Activated CD4-positive, alpha-beta T cell treated with anti-CD3 and anti-CD28 coated beads, Interleukin-2, amount 10 ng/mL, durations not matched to agents 24 days and 14 days (primary cell): ENCODE measurements at regions not wholly inside any gene's neighbourhood (a gene's known extent, or its start where the extent isn't known, plus 50 kb on each side); places are given as distances from the start of the nearest gene placed in this dataset.

ENCODE experiments used
- DNase-seq: peaks from one replicate; pipeline ENCODE4 v3.0.0; 2022
- H3K27ac Mint-ChIP-seq: one replicate; pipeline ENCODE4 v1.8.0; 2022; ENCODE audit warnings: mild to moderate bottlenecking, mixed read lengths
- H3K27me3 Mint-ChIP-seq: one replicate; pipeline ENCODE4 v1.8.0; 2022; ENCODE audit warnings: mixed read lengths
- H3K36me3 Mint-ChIP-seq: one replicate; pipeline ENCODE4 v1.8.0; 2022; ENCODE audit warnings: low read depth, mild to moderate bottlenecking, mixed read lengths
- H3K4me1 Mint-ChIP-seq: one replicate; pipeline ENCODE4 v1.8.0; 2021; ENCODE audit warnings: mixed read lengths
- H3K4me3 Mint-ChIP-seq: one replicate; pipeline ENCODE4 v1.8.0; 2022; ENCODE audit warnings: mild to moderate bottlenecking, moderate library complexity, mixed read lengths
- H3K9me3 Mint-ChIP-seq: one replicate; pipeline ENCODE4 v1.8.0; 2021; ENCODE audit warnings: mixed read lengths
- intact Hi-C: fragments of 100-400 bp; cut with micrococcal nuclease; formaldehyde crosslinking; loops from one replicate; pipeline ENCODE4 v1.15.1; 2023

DNA sequence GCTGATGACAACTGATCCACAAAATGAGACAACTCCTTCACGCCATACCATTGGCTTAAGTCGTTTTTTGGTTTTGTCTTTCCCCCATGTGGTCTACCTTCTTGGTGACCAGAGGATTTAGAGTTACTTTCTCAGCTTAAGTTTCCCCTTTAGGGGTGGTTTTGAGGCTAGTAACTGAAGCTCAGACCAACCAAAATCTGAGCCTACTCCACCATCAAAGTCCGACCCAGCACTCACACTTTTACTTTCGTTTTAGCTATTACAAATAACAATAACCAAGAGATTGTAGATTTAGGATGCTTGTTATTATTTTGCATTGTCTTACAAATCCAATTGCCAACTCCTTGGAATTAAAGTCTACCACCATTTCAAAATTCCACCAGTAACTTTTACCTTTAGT, 130.6 kb upstream of the MDM1 start:
- intact Hi-C loops: loop anchor here (1.0 kb wide), 1 partner anchor 12 kb away; no protein-coding TSS in a partner anchor

DNA sequence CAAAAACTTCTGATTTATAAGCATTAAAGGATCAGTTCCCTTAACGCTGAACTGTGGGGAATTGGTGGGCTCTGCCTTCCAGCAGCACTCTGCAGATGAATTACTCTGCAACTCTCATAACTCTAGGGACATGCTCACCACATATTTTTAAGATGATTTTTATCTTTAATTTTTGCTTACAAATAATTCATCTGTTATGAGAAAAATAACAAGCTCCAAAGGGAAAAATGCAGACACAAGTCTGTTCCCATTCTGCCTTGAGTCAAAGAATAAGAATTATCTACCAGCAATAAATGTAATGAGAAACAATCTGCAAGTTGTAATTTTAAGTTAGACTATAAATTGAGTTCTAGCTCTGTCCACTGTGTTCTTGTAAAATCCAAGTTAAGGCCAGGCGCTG, 133.1 kb upstream of the MDM1 start:
- H3K9me3 Mint-ChIP-seq: peaks cover 9% of the 10 kb centered on the region
- DNase-seq: no peak
- intact Hi-C loops: no loop called here

More for the DNA sequence above, 130.6 kb upstream of the MDM1 start:
- peak; percentile 73 for DNase-seq
- peaks cover 5% of the 10 kb centered on the region for H3K4me1 Mint-ChIP-seq
- H3K36me3 Mint-ChIP-seq: no peaks in the 10 kb centered on the region
- no peaks in the 10 kb centered on the region for H3K27me3 Mint-ChIP-seq
- peak overlapping the region; percentile 73 for H3K4me3 Mint-ChIP-seq
- H3K9me3 Mint-ChIP-seq: peaks cover 3% of the 10 kb centered on the region
- peak overlapping the region; percentile 84 for H3K27ac Mint-ChIP-seq

GRCh38 chr12:68467514-68467913, 135.4 kb upstream of the MDM1 start:
- no peak for DNase-seq
- Mint-ChIP-seq H3K9me3 (peaks cover 9% of the 10 kb centered on the region), H3K36me3 (no peaks in the 10 kb centered on the region), H3K4me1 (peaks cover 13% of the 10 kb centered on the region), H3K27ac (no peak overlapping the region), H3K4me3 (no peak overlapping the region), H3K27me3 (no peaks in the 10 kb centered on the region)
- intact Hi-C loops: no loop called here

More for the DNA sequence above, 133.1 kb upstream of the MDM1 start:
- H3K27me3 Mint-ChIP-seq: no peaks in the 10 kb centered on the region
- H3K4me1 Mint-ChIP-seq: peaks cover 10% of the 10 kb centered on the region
- no peak overlapping the region for H3K27ac Mint-ChIP-seq
- no peak overlapping the region for H3K4me3 Mint-ChIP-seq
- H3K36me3 Mint-ChIP-seq: no peaks in the 10 kb centered on the region

- Mint-ChIP-seq H3K4me3 (no peak overlapping the region), H3K27me3 (no peaks in the 10 kb centered on the region), H3K4me1 (peaks cover 10% of the 10 kb centered on the region), H3K27ac (no peak overlapping the region), H3K36me3 (no peaks in the 10 kb centered on the region), H3K9me3 (peaks cover 5% of the 10 kb centered on the region)
- no peak for DNase-seq
- intact Hi-C loops: no loop called here
Observed at GRCh38 chr12:68468036-68468435, 135.9 kb upstream of the MDM1 start.

DNA sequence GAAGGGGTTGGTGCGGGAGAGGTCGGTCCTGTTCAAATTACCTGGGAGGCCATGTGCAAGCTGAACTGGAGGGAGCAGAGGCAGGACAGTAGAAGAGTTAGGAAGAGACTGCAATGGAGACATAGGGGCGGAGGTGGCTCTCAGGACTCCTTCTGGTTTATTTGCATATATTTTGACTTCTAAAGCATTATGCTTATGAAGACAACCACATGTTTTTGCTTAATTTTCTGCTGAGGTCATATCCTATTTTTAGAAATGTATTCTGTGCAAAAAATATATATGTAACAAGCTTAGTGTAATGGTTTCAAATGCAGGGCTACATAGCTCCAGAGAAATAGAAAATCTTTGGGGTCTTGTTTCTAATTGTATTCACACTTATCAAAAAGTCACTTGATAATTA, 137.0 kb upstream of the MDM1 start:
- intact Hi-C loops: no loop called here
- Mint-ChIP-seq H3K27me3 (no peaks in the 10 kb centered on the region), H3K4me1 (peaks cover 10% of the 10 kb centered on the region), H3K36me3 (no peaks in the 10 kb centered on the region), H3K9me3 (peaks cover 5% of the 10 kb centered on the region), H3K27ac (no peak overlapping the region), H3K4me3 (no peak overlapping the region)
- no peak for DNase-seq

DNA sequence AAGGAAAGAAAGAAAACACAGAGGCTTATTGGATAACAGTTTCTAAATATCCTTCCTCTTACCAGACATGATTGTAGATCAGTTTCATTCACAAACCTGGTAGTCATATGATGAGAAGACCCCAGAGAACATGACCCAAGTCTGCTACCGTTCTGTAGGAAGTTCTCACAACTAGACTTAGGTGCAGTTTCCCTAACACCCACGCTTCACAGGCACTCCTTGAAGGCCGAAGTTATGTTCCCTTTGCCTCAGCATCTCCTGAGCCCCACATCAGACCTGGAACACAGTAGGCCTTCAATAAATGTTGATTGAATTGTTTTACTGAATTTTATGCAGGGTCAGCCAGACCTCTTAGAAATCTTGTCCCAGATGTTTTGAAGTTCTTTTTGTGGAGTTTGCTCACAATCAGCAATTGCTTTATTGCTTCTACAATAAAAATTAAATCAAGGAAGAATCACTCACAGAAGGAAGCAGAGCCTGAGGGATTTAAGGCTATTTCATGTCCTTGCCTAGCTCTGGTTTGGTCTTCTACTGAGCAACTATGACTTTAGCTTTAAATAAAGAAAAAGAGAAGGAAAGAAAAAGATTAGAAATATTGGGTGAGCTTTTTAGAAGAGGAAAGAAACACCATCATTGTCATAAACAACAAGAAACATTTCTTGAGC, 138.6 kb upstream of the MDM1 start:
- no peak overlapping the region for H3K4me3 Mint-ChIP-seq
- H3K27me3 Mint-ChIP-seq: no peaks in the 10 kb centered on the region
- no peaks in the 10 kb centered on the region for H3K36me3 Mint-ChIP-seq
- DNase-seq: no peak
- peaks cover 9% of the 10 kb centered on the region for H3K9me3 Mint-ChIP-seq
- no peak overlapping the region for H3K27ac Mint-ChIP-seq
- intact Hi-C loops: no loop called here
- peaks cover 10% of the 10 kb centered on the region for H3K4me1 Mint-ChIP-seq

DNA sequence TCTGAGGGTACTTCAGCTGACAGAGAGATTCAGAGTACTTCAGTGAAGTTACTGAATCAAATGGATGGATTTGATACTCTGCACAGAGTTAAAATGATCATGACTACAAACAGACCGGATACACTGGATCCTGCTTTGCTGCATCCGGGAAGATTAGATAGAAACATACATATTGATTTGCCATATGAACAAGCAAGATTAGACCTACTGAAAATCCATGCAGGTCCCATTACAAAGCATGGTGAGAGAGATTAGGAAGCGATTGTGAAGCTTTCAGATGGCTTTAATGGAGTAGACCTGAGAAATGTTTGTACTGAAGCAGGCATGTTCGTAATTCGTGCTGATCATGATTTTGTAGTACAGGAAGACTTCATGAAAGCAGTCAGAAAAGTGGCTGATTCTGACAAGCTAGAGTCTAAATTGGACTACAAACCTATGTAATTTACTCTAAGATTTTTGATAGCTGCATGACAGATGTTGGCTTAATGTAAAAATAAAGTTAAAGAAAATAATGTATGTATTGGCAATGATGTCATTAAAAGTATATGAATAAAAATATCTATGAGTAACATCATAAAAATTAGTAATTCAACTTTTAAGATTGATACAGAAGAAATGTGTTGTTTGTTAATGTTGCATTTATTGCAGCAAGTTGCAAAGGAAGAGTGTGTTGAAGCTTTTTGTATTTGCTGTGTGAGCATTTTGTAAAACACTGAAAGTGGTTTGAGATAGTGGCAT, 136.1 kb upstream of the RAP1B start:
- peaks cover 9% of the 10 kb centered on the region for H3K36me3 Mint-ChIP-seq
- DNase-seq: no peak
- H3K27me3 Mint-ChIP-seq: no peaks in the 10 kb centered on the region
- no peak overlapping the region for H3K4me3 Mint-ChIP-seq
- intact Hi-C loops: no loop called here
- H3K27ac Mint-ChIP-seq: no peak overlapping the region
- H3K4me1 Mint-ChIP-seq: peaks cover 17% of the 10 kb centered on the region
- peaks cover 14% of the 10 kb centered on the region for H3K9me3 Mint-ChIP-seq

GRCh38 chr12:68476794-68477193, 133.9 kb upstream of the RAP1B start:
- DNase-seq: no peak
- Mint-ChIP-seq H3K27ac (no peak overlapping the region), H3K36me3 (peaks cover 16% of the 10 kb centered on the region), H3K9me3 (peaks cover 14% of the 10 kb centered on the region), H3K27me3 (no peaks in the 10 kb centered on the region), H3K4me1 (peaks cover 24% of the 10 kb centered on the region), H3K4me3 (no peak overlapping the region)
- intact Hi-C loops: no loop called here

DNA sequence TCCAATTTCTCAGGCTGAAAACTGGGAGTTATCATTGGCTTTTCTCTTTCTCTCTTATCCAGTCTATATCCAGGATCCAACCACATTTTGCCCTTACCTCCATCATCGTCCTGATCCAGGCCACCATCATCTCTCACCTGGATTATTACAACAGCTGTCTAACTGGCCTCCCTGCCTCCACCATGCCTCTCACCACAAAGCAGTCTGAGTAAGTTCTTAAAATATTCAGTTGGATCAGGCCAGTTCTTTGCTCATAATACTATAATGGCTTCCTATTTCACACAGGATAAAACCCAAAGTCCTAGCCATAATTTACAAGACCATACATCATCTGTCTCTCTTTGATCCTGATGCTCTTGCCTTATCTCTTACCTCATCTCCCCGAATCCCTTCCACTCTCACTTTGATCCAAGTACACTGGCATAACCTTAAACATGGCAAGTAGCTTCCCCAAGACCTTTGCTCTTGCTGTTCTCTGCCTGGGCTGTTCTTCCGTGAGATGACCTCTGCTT, 133.4 kb upstream of the RAP1B start:
- Mint-ChIP-seq H3K27ac (no peak overlapping the region), H3K27me3 (no peaks in the 10 kb centered on the region), H3K4me1 (peaks cover 29% of the 10 kb centered on the region), H3K36me3 (peaks cover 16% of the 10 kb centered on the region), H3K9me3 (peaks cover 14% of the 10 kb centered on the region), H3K4me3 (no peak overlapping the region)
- DNase-seq: no peak
- intact Hi-C loops: no loop called here

DNA sequence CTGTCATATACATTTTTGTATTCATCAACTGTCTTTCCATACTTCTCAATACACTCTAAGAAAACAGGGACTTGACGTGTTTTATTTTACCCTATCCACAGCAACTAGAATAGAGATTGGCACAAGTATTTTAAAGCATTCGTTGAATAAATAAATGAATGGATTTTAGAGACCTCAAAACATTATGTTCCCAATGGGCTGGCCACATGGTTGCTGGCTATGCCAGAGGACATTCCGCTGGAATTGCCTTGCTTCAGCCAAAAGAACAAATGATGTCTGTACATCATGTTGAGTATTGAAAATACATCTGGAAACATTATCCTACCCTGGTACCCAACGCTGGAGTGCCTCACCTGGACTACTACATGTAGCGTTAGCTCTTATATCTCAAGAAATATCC, 132.8 kb upstream of the RAP1B start:
- Mint-ChIP-seq H3K4me1 (peaks cover 35% of the 10 kb centered on the region), H3K4me3 (no peak overlapping the region), H3K9me3 (peaks cover 14% of the 10 kb centered on the region), H3K27ac (no peak overlapping the region), H3K36me3 (peaks cover 16% of the 10 kb centered on the region), H3K27me3 (no peaks in the 10 kb centered on the region)
- no peak for DNase-seq
- intact Hi-C loops: no loop called here

DNA sequence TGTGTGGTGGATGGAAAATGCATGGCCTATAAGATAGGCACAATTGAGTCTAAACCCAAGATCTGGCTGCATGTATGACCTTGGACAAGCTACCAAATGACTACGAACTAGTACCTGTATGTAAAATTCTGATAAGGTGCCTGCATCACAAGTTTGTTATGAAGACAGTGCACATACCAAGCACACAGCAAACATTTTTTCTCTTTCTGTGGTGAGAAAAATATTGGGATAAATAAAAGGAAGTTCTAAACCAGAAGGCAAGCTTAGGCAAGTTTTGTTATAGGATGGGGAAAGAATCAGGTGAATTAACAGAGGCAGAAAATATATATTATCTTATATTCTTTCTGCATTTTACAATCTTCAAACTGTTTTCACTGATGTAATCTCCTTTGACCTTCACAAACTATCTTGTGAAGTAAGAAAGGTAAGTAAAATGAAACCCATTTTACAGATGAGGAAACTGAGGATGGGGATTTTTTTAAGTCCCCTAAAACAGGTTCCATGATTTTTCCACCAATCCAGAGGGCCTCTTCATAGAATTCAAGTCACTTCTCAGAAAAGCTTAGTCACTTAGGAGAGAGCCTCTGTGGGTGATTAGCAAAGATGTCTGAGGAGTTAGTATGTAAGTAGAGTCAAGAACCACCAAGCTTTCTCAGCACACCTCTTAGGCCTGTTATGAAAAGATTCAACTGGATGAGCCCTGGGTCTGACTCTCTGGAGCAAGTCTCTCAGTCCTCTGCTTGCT, 132.0 kb upstream of the RAP1B start:
- H3K9me3 Mint-ChIP-seq: peaks cover 14% of the 10 kb centered on the region
- peaks cover 16% of the 10 kb centered on the region for H3K36me3 Mint-ChIP-seq
- no peak for DNase-seq
- peaks cover 38% of the 10 kb centered on the region for H3K4me1 Mint-ChIP-seq
- H3K27me3 Mint-ChIP-seq: no peaks in the 10 kb centered on the region
- no peak overlapping the region for H3K27ac Mint-ChIP-seq
- H3K4me3 Mint-ChIP-seq: no peak overlapping the region
- intact Hi-C loops: no loop called here

GRCh38 chr12:68479261-68479895, 131.3 kb upstream of the RAP1B start:
- Mint-ChIP-seq H3K27ac (no peak overlapping the region), H3K9me3 (peaks cover 14% of the 10 kb centered on the region), H3K4me1 (peaks cover 41% of the 10 kb centered on the region), H3K36me3 (peaks cover 16% of the 10 kb centered on the region), H3K4me3 (no peak overlapping the region), H3K27me3 (no peaks in the 10 kb centered on the region)
- DNase-seq: no peak
- intact Hi-C loops: no loop called here

- Mint-ChIP-seq H3K36me3 (peaks cover 16% of the 10 kb centered on the region), H3K27ac (no peak overlapping the region), H3K4me3 (no peak overlapping the region), H3K9me3 (peaks cover 14% of the 10 kb centered on the region), H3K27me3 (no peaks in the 10 kb centered on the region), H3K4me1 (peaks cover 41% of the 10 kb centered on the region)
- no peak for DNase-seq
- intact Hi-C loops: loop anchor here (5.0 to 10.0 kb wide), 4 partner anchors 57 to 215 kb away; partner anchors contain the start of gene NUP107
Observed at GRCh38 chr12:68479896-68480291, 130.8 kb upstream of the RAP1B start.
